Ishikawa (cell line): ENCODE measurements at regions not wholly inside any gene's neighbourhood (a gene's known extent, or its start where the extent isn't known, plus 50 kb on each side); places are given as distances from the start of the nearest gene placed in this dataset.

Experiments
- CEBPB ChIP-seq: IDR thresholded peaks from 2 replicates; pipeline ENCODE4 v1.6.1; 2012
- CREB1 ChIP-seq: IDR thresholded peaks from 2 replicates; pipeline ENCODE4 v1.6.1; 2012; ENCODE audit warnings: low read depth
- EGR1 ChIP-seq: IDR thresholded peaks from 2 replicates; pipeline ENCODE4 v1.6.1; 2012
- EP300 ChIP-seq: IDR thresholded peaks from 2 replicates; pipeline ENCODE4 v1.6.1; 2012; ENCODE audit warnings: borderline replicate concordance
- FOXM1 ChIP-seq: IDR thresholded peaks from 2 replicates; pipeline ENCODE4 v1.6.1; 2012; ENCODE audit warnings: low read depth, borderline replicate concordance
- MAX ChIP-seq: IDR thresholded peaks from 2 replicates; pipeline ENCODE4 v1.6.1; 2012
- NFIC ChIP-seq: IDR thresholded peaks from 2 replicates; pipeline ENCODE4 v1.6.1; 2012
- RAD21 ChIP-seq: IDR thresholded peaks from 2 replicates; pipeline ENCODE4 v1.6.1; 2012; ENCODE audit warnings: low read depth
- REST ChIP-seq: IDR thresholded peaks from 2 replicates; pipeline ENCODE4 v1.6.1; 2012; ENCODE audit warnings: low read depth, mild to moderate bottlenecking
- TAF1 ChIP-seq: IDR thresholded peaks from 2 replicates; pipeline ENCODE4 v1.6.1; 2012; ENCODE audit warnings: low read depth, mild to moderate bottlenecking
- TCF12 ChIP-seq: IDR thresholded peaks from 2 replicates; pipeline ENCODE4 v1.6.1; 2012; ENCODE audit warnings: low read depth
- TEAD4 ChIP-seq: IDR thresholded peaks from 2 replicates; pipeline ENCODE4 v1.6.1; 2012
- USF1 ChIP-seq: IDR thresholded peaks from 2 replicates; pipeline ENCODE4 v1.6.1; 2012
- YY1 ChIP-seq: IDR thresholded peaks from 2 replicates; pipeline ENCODE4 v1.6.1; 2012; ENCODE audit warnings: low read depth
- ZBTB7A ChIP-seq: IDR thresholded peaks from 2 replicates; pipeline ENCODE4 v1.6.1; 2012; ENCODE audit warnings: low read depth

GRCh38 chr14:47857646-47858045 lies 182.2 kb upstream of the MDGA2 start:
- TF ChIP-seq REST (no peak), EP300 (no peak), TAF1 (no peak), EGR1 (no peak), CREB1 (no peak), MAX (no peak), NFIC (no peak), CEBPB (no peak), USF1 (no peak), TEAD4 (no peak), FOXM1 (no peak)

- TF ChIP-seq EGR1 (no peak), FOXM1 (no peak), EP300 (no peak), REST (no peak), TAF1 (no peak), ZBTB7A (no peak), RAD21 (no peak), YY1 (no peak), CEBPB (no peak), NFIC (no peak), USF1 (no peak), MAX (no peak), TEAD4 (no peak), CREB1 (no peak), TCF12 (no peak)
These were observed 176.9 kb upstream of the MDGA2 start for GRCh38 chr14:47852278-47852677.

- TF ChIP-seq RAD21 (no peak), CREB1 (no peak), EP300 (no peak), USF1 (no peak)
These were observed 170.6 kb upstream of the MDGA2 start for GRCh38 chr14:47846008-47846407.

- TF ChIP-seq EGR1 (no peak), TEAD4 (no peak), CEBPB (no peak), CREB1 (no peak), RAD21 (no peak), MAX (no peak), NFIC (no peak), FOXM1 (no peak), TCF12 (no peak), ZBTB7A (no peak), EP300 (no peak), REST (no peak), YY1 (no peak), USF1 (no peak), TAF1 (no peak)
These were observed 167.8 kb upstream of the MDGA2 start for GRCh38 chr14:47843236-47843635.
